GM15510 (cell line): ENCODE measurements at regions not wholly inside any gene's neighbourhood (a gene's known extent, or its start where the extent isn't known, plus 50 kb on each side); places are given as distances from the start of the nearest gene placed in this dataset.

Experiments used
- POLR2A ChIP-seq: IDR thresholded peaks from 3 replicates; pipeline ENCODE4 v1.6.1; 2011; ENCODE audit warnings: borderline replicate concordance; ENCODE audit not compliant: insufficient read length; ENCODE audit errors: extremely low read depth

GRCh38 chr21:23699402-23699801, 1907.9 kb downstream of the MRPL39 start:
- TF ChIP-seq POLR2A = no peak

GRCh38 chr21:23698619-23699018, 1908.7 kb downstream of the MRPL39 start:
- TF ChIP-seq POLR2A = no peak

GRCh38 chr21:23695443-23695842, 1911.8 kb downstream of the MRPL39 start:
- no peak for TF ChIP-seq POLR2A

- TF ChIP-seq POLR2A = no peak
Measured at GRCh38 chr21:23694390-23694789, 1912.9 kb downstream of the MRPL39 start.

GRCh38 chr21:23690316-23690715, 1917.0 kb downstream of the MRPL39 start:
- TF ChIP-seq POLR2A = no peak

- TF ChIP-seq POLR2A = no peak
Measured at GRCh38 chr21:23686737-23687523, 1920.4 kb downstream of the MRPL39 start.

GRCh38 chr21:23684431-23684830, 1922.8 kb downstream of the MRPL39 start:
- TF ChIP-seq POLR2A = no peak

- no peak for TF ChIP-seq POLR2A
Measured at GRCh38 chr21:23664193-23664694, 1943.0 kb downstream of the MRPL39 start.

GRCh38 chr21:23660560-23660959, 1946.7 kb downstream of the MRPL39 start:
- TF ChIP-seq POLR2A = no peak

GRCh38 chr21:23644768-23645167, 1962.5 kb downstream of the MRPL39 start:
- no peak for TF ChIP-seq POLR2A

GRCh38 chr21:23639721-23640120, 1967.6 kb downstream of the MRPL39 start:
- TF ChIP-seq POLR2A = no peak

- TF ChIP-seq POLR2A = no peak
Measured at GRCh38 chr21:23638131-23638695, 1969.1 kb downstream of the MRPL39 start.

- TF ChIP-seq POLR2A = no peak
Measured at GRCh38 chr21:23633447-23633940, 1973.8 kb downstream of the MRPL39 start.

- TF ChIP-seq POLR2A = no peak
Measured at GRCh38 chr21:23624281-23624680, 1983.0 kb downstream of the MRPL39 start.

GRCh38 chr21:23613014-23613413, 1994.3 kb downstream of the MRPL39 start:
- TF ChIP-seq POLR2A = no peak

- no peak for TF ChIP-seq POLR2A
Measured at GRCh38 chr21:23612210-23612609, 1995.1 kb downstream of the MRPL39 start.
